Esophagus muscularis mucosa (tissue), 3 donors: ENCODE measurements at regions not wholly inside any gene's neighbourhood (a gene's known extent, or its start where the extent isn't known, plus 50 kb on each side); places are given as distances from the start of the nearest gene placed in this dataset.

ENCODE experiments used
- CTCF ChIP-seq, 3 experiments: fragments of 200-600 bp in 2 of 3; fragments of 450-650 bp in 1 of 3; sonication (generic) in 2 of 3; IDR thresholded peaks; one replicate each; pipeline ENCODE4 v1.5.1; 2017 to 2019; ENCODE audit warnings: antibody characterized with exemption in 3 of 3, mild to moderate bottlenecking in 2 of 3, moderate library complexity in 1 of 3
- POLR2AphosphoS5 ChIP-seq, 2 donors: sonication (generic); formaldehyde crosslinking; IDR thresholded peaks; one replicate each; pipeline ENCODE4 v1.6.1; 2017; ENCODE audit warnings: antibody characterized with exemption in 2 of 2

GRCh38 chr3:82596805-82597204 lies 835.4 kb upstream of the GBE1 start:
- no peak for TF ChIP-seq CTCF (IDR thresholded peaks at IDR 0.05)
- TF ChIP-seq POLR2AphosphoS5 (IDR thresholded peaks at IDR 0.05): no peak
